ENCODE measurements at regions not wholly inside any gene's neighbourhood (a gene's known extent, or its start where the extent isn't known, plus 50 kb on each side); places are given as distances from the start of the nearest gene placed in this dataset.
A peak's percentile ranks its signal among the peaks of the same experiment; 100 is the strongest.

GRCh38 chr17:62163847-62164246 lies 98.8 kb upstream of the MED13 start (continued):
- TF ChIP-seq ZNF468 (CRISPR knock-in tag; IDR thresholded peaks at IDR 0.05) (no peak), SOX5 (CRISPR knock-in tag; IDR thresholded peaks at IDR 0.05; ENCODE audit: borderline replicate concordance) (peak; percentile 33; the same call in 1 of the 2 replicates), ATF1 (CRISPR knock-in tag; IDR thresholded peaks at IDR 0.05) (no peak), RXRA (CRISPR knock-in tag; IDR thresholded peaks at IDR 0.05) (peak; percentile 81; the same call in 1 of the 2 replicates), HOXA9 (CRISPR knock-in tag; IDR thresholded peaks at IDR 0.05; ENCODE audit: borderline replicate concordance) (no peak), MXI1 (IDR thresholded peaks at IDR 0.05; ENCODE audit: borderline replicate concordance, low read depth, low read length) (no peak), SMAD1 (CRISPR knock-in tag; IDR thresholded peaks at IDR 0.05; ENCODE audit: borderline replicate concordance, low read depth) (no peak), TAF15 (IDR thresholded peaks at IDR 0.05; ENCODE audit: low read depth, low read length, poor library complexity, severe bottlenecking) (no peak), FOXA3 (CRISPR knock-in tag; IDR thresholded peaks at IDR 0.05) (peak; percentile 81), EHMT2 (IDR thresholded peaks at IDR 0.05; ENCODE audit: borderline replicate concordance, low read depth, low read length) (no peak), SP140L (CRISPR knock-in tag; IDR thresholded peaks at IDR 0.05; ENCODE audit: borderline replicate concordance) (0 out of 2 replicates have a peak, but pooled peaks have one; percentile 35), STAG1 (CRISPR knock-in tag; IDR thresholded peaks at IDR 0.05) (no peak), TBX3 (IDR thresholded peaks at IDR 0.05; ENCODE audit: borderline replicate concordance) (no peak), HOXA5 (CRISPR knock-in tag; IDR thresholded peaks at IDR 0.05) (no peak), NR2F1 (CRISPR knock-in tag; IDR thresholded peaks at IDR 0.05) (no peak), ZNF224 (CRISPR knock-in tag; IDR thresholded peaks at IDR 0.05) (no peak), ATF3 (CRISPR knock-in tag; IDR thresholded peaks at IDR 0.05) (no peak), BRCA1 (CRISPR knock-in tag; IDR thresholded peaks at IDR 0.05) (no peak), NONO (IDR thresholded peaks at IDR 0.05) (no peak), NONO (CRISPR knock-in tag; conservative IDR thresholded peaks at IDR 0.05) (no peak; the same call in 1 of the 2 replicates), ZNF430 (CRISPR knock-in tag; IDR thresholded peaks at IDR 0.05) (no peak; the same call in 1 of the 2 replicates), ZNF343 (CRISPR knock-in tag; IDR thresholded peaks at IDR 0.05) (no peak), ZSCAN9 (CRISPR knock-in tag; IDR thresholded peaks at IDR 0.05; ENCODE audit: borderline replicate concordance) (0 out of 2 replicates have a peak, but pooled peaks have one; percentile 31), ZMYM4 (CRISPR knock-in tag; IDR thresholded peaks at IDR 0.05) (peak; percentile 69)
- TF ChIP-seq, protein P1, sequence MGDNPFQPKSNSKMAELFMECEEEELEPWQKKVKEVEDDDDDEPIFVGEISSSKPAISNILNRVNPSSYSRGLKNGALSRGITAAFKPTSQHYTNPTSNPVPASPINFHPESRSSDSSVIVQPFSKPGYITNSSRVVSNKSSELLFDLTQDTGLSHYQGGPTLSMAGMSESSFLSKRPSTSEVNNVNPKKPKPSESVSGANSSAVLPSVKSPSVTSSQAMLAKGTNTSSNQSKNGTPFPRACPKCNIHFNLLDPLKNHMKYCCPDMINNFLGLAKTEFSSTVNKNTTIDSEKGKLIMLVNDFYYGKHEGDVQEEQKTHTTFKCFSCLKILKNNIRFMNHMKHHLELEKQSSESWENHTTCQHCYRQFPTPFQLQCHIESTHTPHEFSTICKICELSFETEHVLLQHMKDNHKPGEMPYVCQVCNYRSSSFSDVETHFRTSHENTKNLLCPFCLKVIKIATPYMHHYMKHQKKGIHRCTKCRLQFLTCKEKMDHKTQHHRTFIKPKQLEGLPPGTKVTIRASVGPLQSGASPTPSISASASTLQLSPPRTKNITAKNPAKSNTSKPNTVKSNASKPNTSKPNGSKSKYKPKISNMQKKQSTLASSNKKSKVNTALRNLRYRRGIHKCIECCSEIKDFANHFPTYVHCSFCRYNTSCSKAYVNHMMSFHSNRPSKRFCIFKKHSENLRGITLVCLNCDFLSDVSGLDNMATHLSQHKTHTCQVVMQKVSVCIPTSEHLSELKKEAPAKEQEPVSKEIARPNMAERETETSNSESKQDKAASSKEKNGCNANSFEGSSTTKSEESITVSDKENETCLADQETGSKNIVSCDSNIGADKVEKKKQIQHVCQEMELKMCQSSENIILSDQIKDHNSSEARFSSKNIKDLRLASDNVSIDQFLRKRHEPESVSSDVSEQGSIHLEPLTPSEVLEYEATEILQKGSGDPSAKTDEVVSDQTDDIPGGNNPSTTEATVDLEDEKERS (CRISPR knock-in tag; IDR thresholded peaks at IDR 0.05) = no peak
- TF ChIP-seq, protein P2, sequence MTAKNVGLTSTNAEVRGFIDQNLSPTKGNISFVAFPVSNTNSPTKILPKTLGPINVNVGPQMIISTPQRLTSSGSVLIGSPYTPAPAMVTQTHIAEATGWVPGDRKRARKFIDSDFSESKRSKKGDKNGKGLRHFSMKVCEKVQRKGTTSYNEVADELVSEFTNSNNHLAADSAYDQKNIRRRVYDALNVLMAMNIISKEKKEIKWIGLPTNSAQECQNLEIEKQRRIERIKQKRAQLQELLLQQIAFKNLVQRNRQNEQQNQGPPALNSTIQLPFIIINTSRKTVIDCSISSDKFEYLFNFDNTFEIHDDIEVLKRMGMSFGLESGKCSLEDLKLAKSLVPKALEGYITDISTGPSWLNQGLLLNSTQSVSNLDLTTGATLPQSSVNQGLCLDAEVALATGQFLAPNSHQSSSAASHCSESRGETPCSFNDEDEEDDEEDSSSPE (CRISPR knock-in tag; IDR thresholded peaks at IDR 0.05) = no peak
- TF ChIP-seq, protein P3, sequence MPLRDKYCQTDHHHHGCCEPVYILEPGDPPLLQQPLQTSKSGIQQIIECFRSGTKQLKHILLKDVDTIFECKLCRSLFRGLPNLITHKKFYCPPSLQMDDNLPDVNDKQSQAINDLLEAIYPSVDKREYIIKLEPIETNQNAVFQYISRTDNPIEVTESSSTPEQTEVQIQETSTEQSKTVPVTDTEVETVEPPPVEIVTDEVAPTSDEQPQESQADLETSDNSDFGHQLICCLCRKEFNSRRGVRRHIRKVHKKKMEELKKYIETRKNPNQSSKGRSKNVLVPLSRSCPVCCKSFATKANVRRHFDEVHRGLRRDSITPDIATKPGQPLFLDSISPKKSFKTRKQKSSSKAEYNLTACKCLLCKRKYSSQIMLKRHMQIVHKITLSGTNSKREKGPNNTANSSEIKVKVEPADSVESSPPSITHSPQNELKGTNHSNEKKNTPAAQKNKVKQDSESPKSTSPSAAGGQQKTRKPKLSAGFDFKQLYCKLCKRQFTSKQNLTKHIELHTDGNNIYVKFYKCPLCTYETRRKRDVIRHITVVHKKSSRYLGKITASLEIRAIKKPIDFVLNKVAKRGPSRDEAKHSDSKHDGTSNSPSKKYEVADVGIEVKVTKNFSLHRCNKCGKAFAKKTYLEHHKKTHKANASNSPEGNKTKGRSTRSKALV (CRISPR knock-in tag; IDR thresholded peaks at IDR 0.05) = no peak

All from HepG2 (cell line).